B cell (primary cell): ENCODE measurements at regions not wholly inside any gene's neighbourhood (a gene's known extent, or its start where the extent isn't known, plus 50 kb on each side); places are given as distances from the start of the nearest gene placed in this dataset.

ENCODE experiments used
- EZH2 ChIP-seq: IDR thresholded peaks from 2 replicates; pipeline ENCODE4 v1.6.1; 2012; ENCODE audit warnings: borderline replicate concordance, low read depth, mild to moderate bottlenecking, moderate library complexity, low read length; ENCODE audit not compliant: insufficient read depth, poor library complexity, severe bottlenecking
- TF ChIP-seq, protein P1 (sequence below): fragments of 200-600 bp; IDR thresholded peaks from one replicate; pipeline ENCODE4 v1.8.0; 2022; ENCODE audit warnings: antibody characterized with exemption, mild to moderate bottlenecking

DNA sequence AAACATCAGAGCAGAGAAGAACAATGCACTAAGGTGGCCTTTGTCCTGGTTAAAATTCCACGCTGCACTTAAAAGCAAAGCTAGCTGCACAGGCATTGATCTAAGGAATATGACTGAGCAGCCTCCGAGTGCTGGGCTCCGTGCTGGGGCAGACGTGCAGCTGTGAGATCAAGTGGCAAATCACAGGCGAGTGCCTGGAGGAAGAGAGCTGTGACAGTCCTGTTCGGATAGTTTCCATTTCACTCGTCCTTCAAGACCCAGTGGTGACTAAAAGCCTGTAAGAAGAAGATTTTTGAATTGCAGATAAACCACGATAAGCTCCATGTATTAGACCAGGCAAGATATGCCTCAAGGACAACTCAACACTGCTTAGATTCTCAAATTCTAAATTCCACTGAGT, 247.9 kb downstream of the ANKRD60 start:
- TF ChIP-seq, protein P1, sequence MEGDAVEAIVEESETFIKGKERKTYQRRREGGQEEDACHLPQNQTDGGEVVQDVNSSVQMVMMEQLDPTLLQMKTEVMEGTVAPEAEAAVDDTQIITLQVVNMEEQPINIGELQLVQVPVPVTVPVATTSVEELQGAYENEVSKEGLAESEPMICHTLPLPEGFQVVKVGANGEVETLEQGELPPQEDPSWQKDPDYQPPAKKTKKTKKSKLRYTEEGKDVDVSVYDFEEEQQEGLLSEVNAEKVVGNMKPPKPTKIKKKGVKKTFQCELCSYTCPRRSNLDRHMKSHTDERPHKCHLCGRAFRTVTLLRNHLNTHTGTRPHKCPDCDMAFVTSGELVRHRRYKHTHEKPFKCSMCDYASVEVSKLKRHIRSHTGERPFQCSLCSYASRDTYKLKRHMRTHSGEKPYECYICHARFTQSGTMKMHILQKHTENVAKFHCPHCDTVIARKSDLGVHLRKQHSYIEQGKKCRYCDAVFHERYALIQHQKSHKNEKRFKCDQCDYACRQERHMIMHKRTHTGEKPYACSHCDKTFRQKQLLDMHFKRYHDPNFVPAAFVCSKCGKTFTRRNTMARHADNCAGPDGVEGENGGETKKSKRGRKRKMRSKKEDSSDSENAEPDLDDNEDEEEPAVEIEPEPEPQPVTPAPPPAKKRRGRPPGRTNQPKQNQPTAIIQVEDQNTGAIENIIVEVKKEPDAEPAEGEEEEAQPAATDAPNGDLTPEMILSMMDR, result no peak
- no peak for TF ChIP-seq EZH2
